Astrocyte (in vitro differentiated cells and primary cell): ENCODE measurements at regions not wholly inside any gene's neighbourhood (a gene's known extent, or its start where the extent isn't known, plus 50 kb on each side); places are given as distances from the start of the nearest gene placed in this dataset.

Experiments used
- CTCF ChIP-seq: IDR thresholded peaks from 2 replicates; pipeline ENCODE4 v1.5.1; 2011; ENCODE audit warnings: low read depth, mild to moderate bottlenecking, inconsistent platforms, low read length, moderate library complexity; ENCODE audit not compliant: insufficient read depth
- EZH2 ChIP-seq: IDR thresholded peaks from 2 replicates; pipeline ENCODE4 v1.6.1; 2012; ENCODE audit warnings: mild to moderate bottlenecking, low read length, inconsistent platforms; ENCODE audit not compliant: insufficient read depth

GRCh38 chr1:24993871-24994580, 64.0 kb upstream of the RUNX3 start:
- no peak for TF ChIP-seq CTCF
- TF ChIP-seq EZH2: no peak
